Right renal pelvis (tissue), 4 donors: ENCODE measurements at regions not wholly inside any gene's neighbourhood (a gene's known extent, or its start where the extent isn't known, plus 50 kb on each side); places are given as distances from the start of the nearest gene placed in this dataset.
A peak's percentile ranks its signal among the peaks of the same experiment; 100 is the strongest.
"Not testable (repeated sequence)": the region's sequence is repeated elsewhere in the genome, so short reads cannot be mapped to it uniquely, and the experiment has no call there.

Source experiments
- DNase-seq, 4 donors: peaks; one replicate each; pipeline ENCODE4 v3.0.0-alpha.2; 2013; ENCODE audit warnings: low read depth in 4 of 4, low spot score in 3 of 4, missing footprints in 1 of 4

- peak in 1 of 4 donors; percentile 40 for DNase-seq
Measured at GRCh38 chr3:72630327-72630968, 217.8 kb downstream of the SHQ1 start.

- DNase-seq: no peak
Measured at GRCh38 chr3:72629191-72629631, 219.0 kb downstream of the SHQ1 start.

- DNase-seq: no peak
Measured at GRCh38 chr3:72628065-72628464, 220.2 kb downstream of the SHQ1 start.

- DNase-seq: no peak
Measured at GRCh38 chr3:72627271-72627670, 221.0 kb downstream of the SHQ1 start.

- DNase-seq: no peak
Measured at GRCh38 chr3:72625602-72626337, 222.5 kb downstream of the SHQ1 start.

- no peak for DNase-seq
Measured at GRCh38 chr3:72624656-72625055, 223.6 kb downstream of the SHQ1 start.

GRCh38 chr3:72618739-72619138, 229.5 kb downstream of the SHQ1 start:
- DNase-seq: no peak

- DNase-seq: peak in 3 of 4 donors; percentile 32 to 53 (median 52)
Measured at GRCh38 chr3:72617424-72618024, 230.7 kb downstream of the SHQ1 start.

- no peak for DNase-seq
Measured at GRCh38 chr3:72615776-72616175, 232.5 kb downstream of the SHQ1 start.

- DNase-seq: no peak
Measured at GRCh38 chr3:72615182-72615581, 233.1 kb downstream of the SHQ1 start.

- no peak for DNase-seq
Measured at GRCh38 chr3:72614394-72615074, 233.7 kb downstream of the SHQ1 start.

- DNase-seq: no peak
Measured at GRCh38 chr3:72613871-72614270, 234.4 kb downstream of the SHQ1 start.

- not testable (repeated sequence) for DNase-seq
Measured at GRCh38 chr3:72609114-72609513, 239.1 kb downstream of the SHQ1 start.

- DNase-seq: no peak
Measured at GRCh38 chr3:72606005-72606800, 242.0 kb downstream of the SHQ1 start.

- no peak for DNase-seq
Measured at GRCh38 chr3:72604328-72604727, 243.9 kb downstream of the SHQ1 start.

GRCh38 chr3:72601983-72602750, 246.1 kb downstream of the SHQ1 start:
- DNase-seq: no peak

GRCh38 chr3:72601060-72601459, 247.2 kb downstream of the SHQ1 start:
- DNase-seq: no peak

- no peak for DNase-seq
Measured at GRCh38 chr3:72597756-72598195, 250.5 kb downstream of the SHQ1 start.

- no peak for DNase-seq
Measured at GRCh38 chr3:72597043-72597442, 251.2 kb downstream of the SHQ1 start.
